BLaER1 treated with 17β-estradiol and CSF1 and Interleukin-3, amounts not matched to agents 10 nM and 100 nM (cell line): ENCODE measurements at regions not wholly inside any gene's neighbourhood (a gene's known extent, or its start where the extent isn't known, plus 50 kb on each side); places are given as distances from the start of the nearest gene placed in this dataset.

Experiments used
- H3K27ac ChIP-seq, 11 experiments: shearing (Covaris generic); formaldehyde crosslinking; 2 replicates each; pipeline ENCODE4 v1.8.1; 2022
- H3K27me3 ChIP-seq, 11 experiments: shearing (Covaris generic); formaldehyde crosslinking; 2 replicates each; pipeline ENCODE4 v1.8.1; 2022
- H3K36me3 ChIP-seq, 11 experiments: shearing (Covaris generic); formaldehyde crosslinking; 2 replicates each; pipeline ENCODE4 v1.8.1; 2022
- H3K4me1 ChIP-seq, 10 experiments: shearing (Covaris generic); formaldehyde crosslinking; 2 replicates each; pipeline ENCODE4 v1.8.1; 2022
- H3K4me2 ChIP-seq, 11 experiments: shearing (Covaris generic); formaldehyde crosslinking; 2 replicates each; pipeline ENCODE4 v1.8.1; 2022
- H3K4me3 ChIP-seq, 10 experiments: shearing (Covaris generic); formaldehyde crosslinking; 2 replicates each; pipeline ENCODE4 v1.8.1; 2022
- H3K9ac ChIP-seq, 11 experiments: shearing (Covaris generic); formaldehyde crosslinking; 2 replicates each; pipeline ENCODE4 v1.8.1; 2022
- H3K9me3 ChIP-seq, 11 experiments: shearing (Covaris generic); formaldehyde crosslinking; replicated peaks in 1 of 11; 2 replicates each; pipeline ENCODE4 v1.8.1; 2022
- H4K20me1 ChIP-seq, 11 experiments: shearing (Covaris generic); formaldehyde crosslinking; 2 replicates each; pipeline ENCODE4 v1.8.1; 2022
- Cebpa-rat ChIP-seq, 11 experiments: shearing (Covaris generic); IDR thresholded peaks; 2 replicates each; pipeline ENCODE4 v1.8.1; 2022

DNA sequence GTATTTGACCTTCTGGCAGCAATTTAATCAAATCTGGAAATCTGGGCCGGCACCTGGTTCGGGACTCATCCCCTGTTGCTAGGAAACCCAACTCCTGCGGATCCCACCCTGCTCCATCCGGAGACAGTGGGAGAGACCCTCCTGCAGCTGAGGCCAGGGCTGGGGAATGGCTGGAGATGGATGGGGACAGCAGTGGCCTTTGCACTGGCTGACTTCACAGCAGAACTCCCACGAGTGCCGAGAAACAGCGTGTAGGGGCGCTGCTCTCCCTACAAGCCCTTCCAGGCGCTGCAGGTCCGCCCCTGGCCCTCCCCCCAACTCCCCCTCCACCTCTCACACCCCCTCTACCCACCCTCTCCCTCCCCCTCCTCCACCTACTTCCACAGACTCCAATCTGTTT lies 105.8 kb upstream of the PPP1R26 start:
- Histone ChIP-seq H3K4me3 (no peak overlapping the region), H3K36me3 (no peaks in the 10 kb centered on the region), H3K4me2 (no peak overlapping the region), H3K4me1 (peaks cover 0 to 21% (median 12%) of the 10 kb centered on the region in 10 experiments; a peak in 13 of 20 replicates), H3K9me3 (no peaks in the 10 kb centered on the region), H4K20me1 (peaks cover 0 to 35% (median 0%) of the 10 kb centered on the region in 11 experiments; a peak in 5 of 22 replicates), H3K9ac (no peak overlapping the region), H3K27me3 (no peaks in the 10 kb centered on the region), H3K27ac (no peak overlapping the region)
- no peak for TF ChIP-seq Cebpa-rat (IDR thresholded peaks at IDR 0.05)

DNA sequence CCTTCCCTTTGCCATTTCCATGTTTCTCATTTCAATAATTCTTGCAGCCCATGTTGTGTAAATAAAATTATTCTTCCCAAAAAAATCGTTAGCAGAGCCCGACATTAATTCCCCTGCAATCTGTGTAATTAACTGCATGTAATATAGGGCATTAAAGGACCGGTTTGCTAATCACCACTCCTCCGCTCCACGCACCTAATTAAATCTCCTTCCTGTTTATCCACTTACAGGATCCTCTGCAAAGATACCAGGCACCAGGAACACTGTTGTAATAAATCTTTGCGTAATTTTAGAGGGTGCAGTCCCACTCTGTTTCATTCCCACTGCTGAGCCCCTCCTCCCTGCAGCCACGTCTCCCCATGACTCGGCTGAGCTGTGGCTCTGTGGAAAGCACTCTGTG lies 105.0 kb upstream of the PPP1R26 start:
- Histone ChIP-seq H3K9ac (no peak overlapping the region), H3K4me1 (peaks cover 0 to 21% (median 12%) of the 10 kb centered on the region in 10 experiments; a peak in 13 of 20 replicates), H3K36me3 (no peaks in the 10 kb centered on the region), H3K27me3 (no peaks in the 10 kb centered on the region), H3K4me2 (no peak overlapping the region), H3K4me3 (no peak overlapping the region), H4K20me1 (peaks cover 0 to 35% (median 0%) of the 10 kb centered on the region in 11 experiments; a peak in 4 of 22 replicates), H3K27ac (no peak overlapping the region), H3K9me3 (no peaks in the 10 kb centered on the region)
- TF ChIP-seq Cebpa-rat (IDR thresholded peaks at IDR 0.05): no peak

DNA sequence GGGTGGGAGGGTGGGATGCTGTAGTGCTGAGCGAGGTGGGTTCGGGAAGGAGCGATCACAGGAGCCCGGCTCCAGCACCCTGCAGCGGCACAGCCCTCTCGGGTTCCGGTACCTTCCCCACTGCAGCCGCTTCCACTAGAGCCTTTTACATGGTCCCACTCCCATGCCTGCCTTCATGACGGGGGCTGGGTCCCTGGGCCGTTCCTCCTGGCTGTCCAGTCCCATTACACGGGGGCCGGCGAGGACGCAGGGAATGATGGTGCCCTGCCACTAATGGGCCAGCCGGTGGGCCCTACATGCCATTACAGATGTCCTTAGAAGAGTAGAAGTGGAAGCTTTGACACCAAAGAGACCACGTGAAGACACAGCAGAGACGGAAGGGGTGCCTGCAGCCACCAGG lies 104.6 kb upstream of the PPP1R26 start:
- Histone ChIP-seq H3K4me1 (peaks cover 0 to 21% (median 12%) of the 10 kb centered on the region in 10 experiments; a peak in 13 of 20 replicates), H3K9ac (no peak overlapping the region), H4K20me1 (peaks cover 0 to 35% (median 0%) of the 10 kb centered on the region in 11 experiments; a peak in 4 of 22 replicates), H3K27me3 (no peaks in the 10 kb centered on the region), H3K27ac (no peak overlapping the region), H3K36me3 (no peaks in the 10 kb centered on the region), H3K4me3 (no peak overlapping the region), H3K4me2 (no peak overlapping the region), H3K9me3 (no peaks in the 10 kb centered on the region)
- TF ChIP-seq Cebpa-rat (IDR thresholded peaks at IDR 0.05): no peak

DNA sequence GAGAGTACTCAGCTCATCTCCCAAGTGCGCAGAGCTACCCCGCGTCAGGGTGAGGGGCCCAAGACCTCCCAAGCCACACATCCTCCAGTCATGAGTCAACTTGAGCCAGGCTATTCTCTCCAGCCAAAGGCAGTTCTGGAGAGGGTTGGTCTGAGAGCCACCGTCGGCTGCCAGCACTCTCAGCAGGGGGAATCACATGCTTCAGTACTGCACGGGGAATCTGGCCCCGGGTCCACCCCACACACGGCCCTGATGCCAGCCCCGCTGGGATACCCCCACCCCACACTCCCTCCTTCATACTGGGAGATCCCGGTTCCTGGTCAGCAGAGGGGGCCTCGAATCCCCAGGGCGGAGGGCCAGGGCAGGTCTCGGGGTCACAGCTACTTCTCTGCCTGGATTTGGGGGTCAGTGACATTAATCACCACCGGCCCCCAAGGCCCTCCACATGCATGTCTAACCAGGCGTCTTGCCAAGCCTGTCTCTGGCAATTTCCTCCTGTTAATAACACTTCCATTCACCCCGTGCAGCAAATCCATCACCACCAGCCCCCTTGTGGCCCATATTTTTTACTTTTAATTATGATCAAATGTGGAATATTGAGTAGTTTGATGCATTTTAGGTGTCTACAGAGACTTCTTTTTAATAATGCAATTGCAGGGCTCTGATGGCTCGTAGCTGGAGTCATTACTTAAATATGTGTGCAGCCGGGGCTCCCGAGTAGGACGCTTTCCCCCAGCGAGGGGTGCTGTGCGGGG lies 102.9 kb upstream of the PPP1R26 start:
- Histone ChIP-seq H3K36me3 (no peaks in the 10 kb centered on the region), H3K4me3 (no peak overlapping the region), H3K4me1 (peaks cover 0 to 19% (median 11%) of the 10 kb centered on the region in 10 experiments; a peak in 13 of 20 replicates), H3K4me2 (no peak overlapping the region), H3K9me3 (no peaks in the 10 kb centered on the region), H3K27ac (no peak overlapping the region), H3K27me3 (no peaks in the 10 kb centered on the region), H4K20me1 (peaks cover 0 to 25% (median 0%) of the 10 kb centered on the region in 11 experiments; a peak in 3 of 22 replicates), H3K9ac (no peak overlapping the region)
- TF ChIP-seq Cebpa-rat (IDR thresholded peaks at IDR 0.05): no peak

DNA sequence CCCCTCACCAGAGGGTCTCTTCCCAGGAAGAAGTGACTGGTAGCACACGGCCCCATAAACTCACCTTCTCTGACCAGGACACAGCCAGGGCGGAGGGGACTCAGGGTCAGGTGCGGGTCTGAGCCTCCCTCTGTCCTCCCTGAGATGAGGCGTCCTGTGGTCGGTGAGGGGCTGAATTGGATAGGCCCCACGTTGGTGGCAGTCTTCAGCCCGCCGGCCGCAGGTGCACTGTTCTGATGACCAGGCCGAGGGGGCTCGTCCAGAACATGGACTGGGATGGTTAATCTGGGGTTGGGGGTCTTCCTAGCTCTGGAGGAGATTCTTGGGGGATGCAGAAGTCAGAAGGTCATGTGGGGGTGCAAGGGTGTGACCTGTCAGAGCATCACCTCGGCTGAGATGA lies 102.2 kb upstream of the PPP1R26 start:
- H3K27me3 ChIP-seq: no peaks in the 10 kb centered on the region
- peaks cover 0 to 12% (median 3%) of the 10 kb centered on the region in 10 experiments; a peak in 13 of 20 replicates for H3K4me1 ChIP-seq
- H3K9me3 ChIP-seq: no peaks in the 10 kb centered on the region
- H3K36me3 ChIP-seq: no peaks in the 10 kb centered on the region
- H4K20me1 ChIP-seq: peaks cover 0 to 23% (median 0%) of the 10 kb centered on the region in 11 experiments; a peak in 1 of 22 replicates
- no peak overlapping the region for H3K9ac ChIP-seq
- no peak overlapping the region for H3K27ac ChIP-seq
- no peak overlapping the region for H3K4me3 ChIP-seq
- no peak for TF ChIP-seq Cebpa-rat (IDR thresholded peaks at IDR 0.05)
- H3K4me2 ChIP-seq: no peak overlapping the region

DNA sequence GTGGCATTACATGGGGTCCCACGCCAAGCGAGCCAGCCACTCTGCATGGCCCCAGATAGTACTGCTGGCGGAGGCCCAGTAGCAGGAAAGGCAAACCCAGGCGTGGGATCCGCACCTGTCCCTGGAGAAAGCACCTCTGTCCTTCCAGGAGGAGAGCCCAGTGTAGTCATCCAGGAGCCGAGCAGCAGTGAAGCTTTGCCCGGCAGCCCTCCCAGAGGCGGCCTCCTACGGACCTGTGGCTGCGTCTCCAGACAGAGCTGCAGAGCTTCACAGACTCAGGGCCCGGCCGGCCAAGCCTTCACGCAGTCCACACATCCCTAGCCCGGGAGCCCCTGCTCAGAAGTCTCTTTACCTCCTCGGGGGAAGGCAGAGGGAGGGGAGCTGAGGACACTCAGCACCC lies 100.8 kb upstream of the PPP1R26 start:
- H3K9ac ChIP-seq: no peak overlapping the region
- no peaks in the 10 kb centered on the region for H3K27me3 ChIP-seq
- H3K9me3 ChIP-seq: no peaks in the 10 kb centered on the region
- no peak for TF ChIP-seq Cebpa-rat (IDR thresholded peaks at IDR 0.05)
- H3K4me3 ChIP-seq: no peak overlapping the region
- H3K4me1 ChIP-seq: no peaks in the 10 kb centered on the region
- H3K4me2 ChIP-seq: no peak overlapping the region
- H3K36me3 ChIP-seq: no peaks in the 10 kb centered on the region
- peaks cover 0 to 20% (median 0%) of the 10 kb centered on the region in 11 experiments; a peak in 2 of 22 replicates for H4K20me1 ChIP-seq
- no peak overlapping the region for H3K27ac ChIP-seq

DNA sequence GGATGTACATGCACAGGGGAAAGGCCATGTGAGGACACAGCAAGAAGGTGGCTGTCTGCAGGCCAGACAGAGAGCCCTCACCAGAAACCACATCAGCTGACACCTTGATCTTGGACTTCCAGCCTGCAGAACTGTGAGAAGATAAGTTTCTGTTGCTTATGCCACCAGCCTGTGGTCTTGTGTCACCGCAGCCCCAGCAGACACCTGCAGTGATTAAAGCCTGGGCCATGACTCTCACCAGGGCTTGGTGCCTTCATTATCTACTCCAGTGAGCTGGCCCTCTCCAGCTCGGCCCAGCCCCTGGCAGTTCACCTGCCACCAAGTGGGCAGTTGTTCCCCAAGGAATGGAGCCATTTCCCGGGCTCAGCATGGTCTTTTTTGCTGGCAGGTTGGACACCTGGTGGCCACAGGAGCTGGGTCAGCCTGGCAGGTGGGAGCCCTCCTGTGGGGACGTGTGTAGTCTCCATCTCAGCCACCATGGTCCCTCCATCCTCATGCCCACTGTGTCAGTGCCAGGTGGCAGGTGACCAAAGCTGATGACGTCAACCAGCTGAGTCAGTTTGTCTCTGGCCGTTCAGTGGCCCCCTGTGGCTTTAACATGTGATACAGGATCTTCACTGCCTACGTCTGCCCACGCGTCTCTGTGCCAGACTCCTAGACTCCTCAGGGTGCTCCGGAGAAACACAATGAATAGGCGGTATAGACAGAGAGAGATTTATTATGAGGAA lies 99.9 kb upstream of the PPP1R26 start:
- Histone ChIP-seq H3K9ac (no peak overlapping the region), H3K4me3 (no peak overlapping the region), H3K9me3 (no peaks in the 10 kb centered on the region), H3K27me3 (no peaks in the 10 kb centered on the region), H4K20me1 (peaks cover 0 to 20% (median 0%) of the 10 kb centered on the region in 11 experiments; a peak in 2 of 22 replicates), H3K36me3 (no peaks in the 10 kb centered on the region), H3K4me1 (no peaks in the 10 kb centered on the region), H3K4me2 (no peak overlapping the region), H3K27ac (no peak overlapping the region)
- no peak for TF ChIP-seq Cebpa-rat (IDR thresholded peaks at IDR 0.05)

DNA sequence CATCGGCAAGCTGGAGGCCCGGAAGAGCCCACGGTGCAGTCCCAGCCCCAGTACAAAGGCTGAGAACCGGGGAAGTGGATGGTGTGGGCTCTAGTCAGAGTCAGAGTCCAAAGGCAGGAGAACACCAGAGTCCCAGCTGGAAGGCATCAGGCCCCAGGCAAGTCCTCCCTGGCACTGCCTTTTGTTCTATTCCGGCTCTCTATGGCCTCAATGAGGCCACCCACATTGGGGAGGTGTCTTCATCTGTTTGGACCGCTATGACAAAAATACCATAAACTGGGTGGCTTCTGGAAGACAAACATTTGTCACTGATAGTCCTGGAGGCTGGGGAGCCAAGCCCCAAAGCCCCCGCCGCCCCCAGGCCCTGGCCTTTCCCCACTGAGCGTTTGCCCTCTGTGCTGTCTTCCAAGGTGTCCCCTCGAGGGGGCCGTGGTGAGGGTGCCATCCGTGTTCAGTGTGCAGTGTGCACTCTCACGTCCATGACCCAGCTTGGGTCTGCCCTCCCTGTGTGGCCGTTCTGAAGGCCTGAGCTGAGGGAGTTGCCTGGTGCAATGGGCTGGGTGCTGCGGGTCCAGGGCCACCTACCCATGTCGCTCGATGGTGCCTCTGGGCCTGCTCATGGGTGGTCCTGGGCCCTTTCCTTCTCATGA lies 99.1 kb upstream of the PPP1R26 start:
- H3K4me1 ChIP-seq: no peaks in the 10 kb centered on the region
- no peaks in the 10 kb centered on the region for H3K36me3 ChIP-seq
- no peak for TF ChIP-seq Cebpa-rat (IDR thresholded peaks at IDR 0.05)
- H3K4me2 ChIP-seq: no peak overlapping the region
- H4K20me1 ChIP-seq: peaks cover 0 to 22% (median 0%) of the 10 kb centered on the region in 11 experiments; a peak in 3 of 22 replicates
- H3K9ac ChIP-seq: no peak overlapping the region
- H3K4me3 ChIP-seq: no peak overlapping the region
- H3K27ac ChIP-seq: no peak overlapping the region
- H3K27me3 ChIP-seq: no peaks in the 10 kb centered on the region
- H3K9me3 ChIP-seq: no peaks in the 10 kb centered on the region

DNA sequence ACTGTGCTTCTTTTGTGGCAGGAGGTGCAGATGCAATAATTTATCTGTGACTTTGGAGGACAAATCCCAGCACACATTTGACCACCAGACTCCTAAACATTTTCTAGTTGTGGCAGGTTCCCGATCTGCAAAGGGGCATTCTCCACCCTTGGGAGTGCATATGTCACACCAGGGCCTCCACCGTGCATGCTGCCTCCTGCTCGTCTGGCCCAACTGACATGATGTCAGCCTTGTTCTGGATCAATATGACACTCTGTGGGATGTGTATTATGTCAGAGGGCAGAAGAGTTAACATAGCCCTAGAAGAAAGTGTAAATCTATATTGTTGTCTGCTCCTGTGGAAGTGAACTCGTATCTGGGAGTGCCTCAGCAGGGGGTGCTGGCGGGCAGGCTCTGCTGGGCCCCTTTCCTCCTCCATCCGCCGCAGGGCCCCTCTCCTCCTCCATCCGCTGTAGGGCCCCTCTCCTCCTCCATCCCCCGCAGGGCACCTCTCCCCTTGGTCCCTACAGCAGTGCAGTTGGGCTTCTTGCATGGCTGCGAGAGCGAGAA lies 97.7 kb upstream of the PPP1R26 start:
- H3K9ac ChIP-seq: no peak overlapping the region
- no peaks in the 10 kb centered on the region for H3K36me3 ChIP-seq
- no peak overlapping the region for H3K27ac ChIP-seq
- TF ChIP-seq Cebpa-rat (IDR thresholded peaks at IDR 0.05): no peak
- H3K27me3 ChIP-seq: no peaks in the 10 kb centered on the region
- H3K4me2 ChIP-seq: no peak overlapping the region
- peaks cover 0 to 13% (median 0%) of the 10 kb centered on the region in 11 experiments; a peak in 3 of 22 replicates for H4K20me1 ChIP-seq
- no peaks in the 10 kb centered on the region for H3K9me3 ChIP-seq
- no peak overlapping the region for H3K4me3 ChIP-seq
- no peaks in the 10 kb centered on the region for H3K4me1 ChIP-seq
